ENCODE measurements at regions not wholly inside any gene's neighbourhood (a gene's known extent, or its start where the extent isn't known, plus 50 kb on each side); places are given as distances from the start of the nearest gene placed in this dataset.
"Not testable (repeated sequence)": the region's sequence is repeated elsewhere in the genome, so short reads cannot be mapped to it uniquely, and the experiment has no call there.

DNA sequence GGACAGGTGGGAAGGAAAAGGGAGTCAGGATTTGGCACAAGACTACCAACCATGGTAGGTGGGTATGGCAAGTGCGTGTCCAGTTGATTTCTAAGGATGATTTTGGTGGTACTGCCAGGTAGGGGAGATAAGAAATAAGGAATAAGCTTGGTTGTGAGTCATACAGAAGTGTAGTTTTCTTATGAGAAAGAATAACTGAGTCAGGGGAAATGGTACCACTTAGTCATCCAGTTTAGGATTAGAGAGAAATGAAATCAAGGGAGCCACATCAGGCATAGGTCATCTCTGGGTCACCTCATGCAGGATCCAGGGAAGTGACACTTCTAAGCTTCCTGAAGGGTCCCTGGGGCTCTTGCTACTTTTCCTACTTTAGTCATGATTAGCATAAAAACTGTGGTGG is 107.1 kb upstream of the C1GALT1C1 start:
- Histone ChIP-seq H3K4me3 (ENCODE audit: low read depth, low read length) (no peak overlapping the region), H3K36me3 (ENCODE audit: control insufficient read depth, insufficient read depth, low read length) (no peaks in the 10 kb centered on the region), H3K9ac (ENCODE audit: low read length) (no peak overlapping the region), H3K27me3 (ENCODE audit: control insufficient read depth, insufficient read depth, low read length) (peaks cover 16% of the 10 kb centered on the region), H3K9me3 (ENCODE audit: control insufficient read depth, insufficient read depth, low read depth, low read length) (no peaks in the 10 kb centered on the region), H3K4me1 (ENCODE audit: control insufficient read depth, insufficient read depth, low read length) (peaks cover 16% of the 10 kb centered on the region), H3K27ac (ENCODE audit: low read depth, low read length) (no peak overlapping the region)

DNA sequence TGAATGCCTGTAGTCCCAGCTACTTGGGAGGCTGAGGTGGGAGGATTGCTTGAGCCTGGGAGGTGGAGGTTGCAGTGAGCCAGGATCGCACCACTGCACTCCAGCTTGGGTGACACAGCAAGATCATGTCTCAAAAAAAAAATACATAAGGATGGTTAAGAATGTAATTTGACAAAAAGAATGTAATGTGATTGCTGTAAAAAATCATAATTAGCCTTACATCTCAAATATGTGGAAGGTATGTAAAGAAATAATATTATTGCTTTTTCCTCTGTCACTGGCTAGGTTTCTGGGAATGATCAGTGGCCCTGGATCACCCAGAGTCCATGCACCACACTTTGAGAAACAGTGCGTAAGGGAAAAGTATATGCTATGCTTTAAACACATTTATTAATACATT is 106.1 kb upstream of the C1GALT1C1 start:
- Histone ChIP-seq H3K27me3 (ENCODE audit: control insufficient read depth, insufficient read depth, low read length) (peaks cover 16% of the 10 kb centered on the region), H3K9ac (ENCODE audit: low read length) (no peak overlapping the region), H3K4me3 (ENCODE audit: low read depth, low read length) (no peak overlapping the region), H3K4me1 (ENCODE audit: control insufficient read depth, insufficient read depth, low read length) (peaks cover 16% of the 10 kb centered on the region), H3K36me3 (ENCODE audit: control insufficient read depth, insufficient read depth, low read length) (no peaks in the 10 kb centered on the region), H3K27ac (ENCODE audit: low read depth, low read length) (no peak overlapping the region), H3K9me3 (ENCODE audit: control insufficient read depth, insufficient read depth, low read depth, low read length) (no peaks in the 10 kb centered on the region)

DNA sequence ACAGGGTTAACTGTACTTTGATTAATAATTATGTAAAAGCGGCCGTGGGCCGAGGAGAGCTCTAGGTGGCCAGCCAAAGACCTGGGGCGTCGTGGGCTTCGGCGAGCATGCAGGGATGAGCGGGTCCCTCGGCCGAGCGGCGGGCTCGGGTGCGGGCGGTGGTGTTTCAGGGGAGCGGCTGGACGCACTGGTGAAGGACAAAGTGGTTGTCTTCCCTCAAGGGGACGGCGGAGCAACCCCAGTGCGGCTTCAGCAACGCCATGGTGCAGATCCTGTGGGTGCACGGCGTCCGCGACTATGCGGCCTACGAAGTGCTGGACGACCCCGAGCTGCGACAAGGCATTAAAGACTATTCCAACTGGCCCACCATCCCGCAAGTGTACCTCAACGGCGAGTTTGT is 103.0 kb upstream of the C1GALT1C1 start:
- Histone ChIP-seq H3K27ac (ENCODE audit: low read depth, low read length) (no peak overlapping the region), H3K27me3 (ENCODE audit: control insufficient read depth, insufficient read depth, low read length) (0 out of 2 replicates have a peak, but pooled peaks cover 3% of the 10 kb centered on the region), H3K4me1 (ENCODE audit: control insufficient read depth, insufficient read depth, low read length) (peaks cover 5% of the 10 kb centered on the region; the same call in 1 of the 2 replicates), H3K9me3 (ENCODE audit: control insufficient read depth, insufficient read depth, low read depth, low read length) (no peaks in the 10 kb centered on the region), H3K9ac (ENCODE audit: low read length) (no peak overlapping the region), H3K36me3 (ENCODE audit: control insufficient read depth, insufficient read depth, low read length) (no peaks in the 10 kb centered on the region), H3K4me3 (ENCODE audit: low read depth, low read length) (no peak overlapping the region)

DNA sequence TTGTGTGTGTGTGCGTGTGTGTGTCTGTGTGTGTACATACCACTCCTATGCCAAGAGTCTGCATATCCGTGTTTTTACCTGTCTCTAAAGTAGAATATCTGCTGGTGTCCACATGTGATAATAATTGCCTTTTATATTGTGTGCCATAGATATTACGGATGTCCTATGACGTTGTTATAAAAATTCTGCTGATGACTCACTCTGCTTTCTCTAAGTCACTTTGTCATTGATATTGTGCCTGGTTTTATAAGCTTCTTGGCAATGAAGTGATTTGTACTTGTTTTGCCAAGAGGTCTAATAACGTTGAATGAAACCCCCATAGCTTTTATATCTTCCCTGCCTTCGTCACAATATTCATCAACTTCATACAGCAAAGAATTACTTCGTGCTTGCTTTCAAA is 102.6 kb upstream of the C1GALT1C1 start:
- Histone ChIP-seq H3K9me3 (ENCODE audit: control insufficient read depth, insufficient read depth, low read depth, low read length) (no peaks in the 10 kb centered on the region), H3K4me3 (ENCODE audit: low read depth, low read length) (no peak overlapping the region), H3K9ac (ENCODE audit: low read length) (no peak overlapping the region), H3K27ac (ENCODE audit: low read depth, low read length) (no peak overlapping the region), H3K27me3 (ENCODE audit: control insufficient read depth, insufficient read depth, low read length) (0 out of 2 replicates have a peak, but pooled peaks cover 3% of the 10 kb centered on the region), H3K36me3 (ENCODE audit: control insufficient read depth, insufficient read depth, low read length) (no peaks in the 10 kb centered on the region), H3K4me1 (ENCODE audit: control insufficient read depth, insufficient read depth, low read length) (peaks cover 5% of the 10 kb centered on the region; the same call in 1 of the 2 replicates)

DNA sequence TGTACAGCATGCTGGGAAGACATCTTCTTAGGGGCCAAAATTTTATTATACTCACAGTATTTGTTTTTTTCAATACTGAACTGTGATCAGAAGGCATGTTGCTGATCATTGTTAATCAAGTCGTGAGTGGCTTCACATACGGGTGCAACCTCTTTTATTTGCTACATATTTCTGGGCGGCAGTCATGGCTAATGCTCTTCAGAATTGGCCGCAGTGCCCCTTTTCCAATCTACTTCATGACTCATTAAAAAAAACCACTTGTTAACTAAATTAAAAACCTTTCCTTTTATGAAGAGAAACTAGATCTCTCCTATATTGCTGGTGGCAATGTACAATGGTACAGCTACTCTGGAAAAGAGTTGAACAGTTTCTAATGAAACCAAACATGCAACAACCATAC is 101.5 kb upstream of the C1GALT1C1 start:
- H3K4me3 ChIP-seq (ENCODE audit: low read depth, low read length) = no peak overlapping the region

DNA sequence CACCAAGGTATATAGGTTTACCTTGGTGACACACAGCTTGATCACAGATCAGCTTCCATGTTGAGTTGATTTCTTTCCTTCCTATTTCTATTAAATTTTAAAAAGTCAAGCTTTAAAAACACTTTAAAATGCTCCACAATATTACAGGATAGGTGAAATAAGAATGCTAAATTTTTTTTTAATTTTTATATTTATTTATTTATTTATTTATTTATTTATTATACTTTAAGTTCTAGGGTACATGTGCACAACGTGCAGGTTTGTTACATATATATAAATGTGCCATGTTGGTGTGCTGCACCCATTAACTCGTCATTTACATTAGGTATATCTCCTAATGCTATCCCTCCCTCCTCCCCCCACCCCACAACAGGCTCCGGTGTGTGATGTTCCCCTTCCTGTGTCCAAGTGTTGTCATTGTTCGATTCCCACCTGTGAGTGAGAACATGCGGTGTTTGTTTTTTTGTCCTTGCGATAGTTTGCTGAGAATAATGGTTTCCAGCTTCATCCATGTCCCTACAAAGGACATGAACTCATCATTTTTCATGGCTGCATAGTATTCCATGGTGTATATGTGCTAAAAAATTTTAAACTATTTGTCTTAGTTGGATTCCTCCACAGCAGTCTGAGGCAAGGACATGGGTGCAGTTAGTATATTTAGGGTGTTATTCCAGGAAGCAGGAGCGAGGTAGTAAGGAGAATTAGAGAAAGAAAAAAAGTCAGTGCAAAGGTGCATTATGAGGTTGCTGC is 99.8 kb upstream of the C1GALT1C1 start:
- not testable (repeated sequence) for H3K27ac ChIP-seq (ENCODE audit: low read depth, low read length); H3K4me3 ChIP-seq (ENCODE audit: low read depth, low read length); H3K9me3 ChIP-seq (ENCODE audit: control insufficient read depth, insufficient read depth, low read depth, low read length); H3K27me3 ChIP-seq (ENCODE audit: control insufficient read depth, insufficient read depth, low read length); H3K36me3 ChIP-seq (ENCODE audit: control insufficient read depth, insufficient read depth, low read length); H3K4me1 ChIP-seq (ENCODE audit: control insufficient read depth, insufficient read depth, low read length); H3K9ac ChIP-seq (ENCODE audit: low read length)

More for the DNA sequence above, 101.5 kb upstream of the C1GALT1C1 start:
- Histone ChIP-seq H3K9ac (ENCODE audit: low read length) (no peak overlapping the region), H3K27me3 (ENCODE audit: control insufficient read depth, insufficient read depth, low read length) (no peaks in the 10 kb centered on the region; the same call in 1 of the 2 replicates), H3K4me1 (ENCODE audit: control insufficient read depth, insufficient read depth, low read length) (peaks cover 5% of the 10 kb centered on the region; the same call in 1 of the 2 replicates), H3K27ac (ENCODE audit: low read depth, low read length) (no peak overlapping the region), H3K9me3 (ENCODE audit: control insufficient read depth, insufficient read depth, low read depth, low read length) (no peaks in the 10 kb centered on the region), H3K36me3 (ENCODE audit: control insufficient read depth, insufficient read depth, low read length) (no peaks in the 10 kb centered on the region)

DNA sequence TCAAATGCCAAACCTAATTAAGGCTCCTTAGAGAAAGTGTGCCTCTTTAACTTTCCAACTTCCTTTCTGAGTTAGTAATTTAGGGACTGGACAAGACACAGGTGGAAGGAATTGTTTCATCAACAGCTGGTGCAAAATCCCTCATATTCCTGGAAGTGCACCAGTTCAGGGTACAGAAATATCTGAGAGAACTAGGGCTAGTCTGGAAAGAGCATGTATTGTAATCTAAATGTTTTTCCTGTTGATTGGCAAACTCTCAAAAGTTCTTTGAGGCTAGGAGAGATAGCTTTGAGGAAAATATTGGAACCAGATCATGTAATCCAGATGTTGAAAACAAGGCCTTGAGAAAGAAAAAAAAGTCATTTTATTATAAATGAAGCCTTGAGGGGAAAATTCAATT is 98.1 kb upstream of the C1GALT1C1 start:
- Histone ChIP-seq H3K9ac (ENCODE audit: low read length) (no peak overlapping the region), H3K4me3 (ENCODE audit: low read depth, low read length) (no peak overlapping the region), H3K4me1 (ENCODE audit: control insufficient read depth, insufficient read depth, low read length) (no peaks in the 10 kb centered on the region), H3K9me3 (ENCODE audit: control insufficient read depth, insufficient read depth, low read depth, low read length) (no peaks in the 10 kb centered on the region), H3K27me3 (ENCODE audit: control insufficient read depth, insufficient read depth, low read length) (no peaks in the 10 kb centered on the region; the same call in 1 of the 2 replicates), H3K27ac (ENCODE audit: low read depth, low read length) (no peak overlapping the region), H3K36me3 (ENCODE audit: control insufficient read depth, insufficient read depth, low read length) (no peaks in the 10 kb centered on the region)

DNA sequence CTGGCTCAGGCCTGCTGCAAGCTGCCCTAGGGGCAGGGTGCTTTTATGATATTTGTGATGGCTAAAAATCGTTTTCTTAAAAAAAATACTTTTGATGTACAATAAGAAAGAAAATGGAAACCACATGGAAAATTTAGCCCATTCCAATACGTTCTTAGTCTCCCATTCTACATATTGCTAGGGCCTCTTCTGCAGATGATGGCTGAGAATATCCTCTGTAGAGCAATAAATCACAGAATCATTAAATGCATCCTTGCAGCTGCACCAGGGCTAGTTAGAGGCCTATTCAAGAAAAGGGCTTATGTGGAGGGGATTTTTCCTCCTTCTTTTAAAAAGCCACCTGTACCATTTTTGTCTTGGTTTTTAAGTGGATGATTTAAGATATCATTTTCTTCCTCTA is 97.6 kb upstream of the C1GALT1C1 start:
- Histone ChIP-seq H3K4me3 (ENCODE audit: low read depth, low read length) (no peak overlapping the region), H3K4me1 (ENCODE audit: control insufficient read depth, insufficient read depth, low read length) (no peaks in the 10 kb centered on the region), H3K36me3 (ENCODE audit: control insufficient read depth, insufficient read depth, low read length) (no peaks in the 10 kb centered on the region), H3K9ac (ENCODE audit: low read length) (no peak overlapping the region), H3K27ac (ENCODE audit: low read depth, low read length) (no peak overlapping the region), H3K9me3 (ENCODE audit: control insufficient read depth, insufficient read depth, low read depth, low read length) (no peaks in the 10 kb centered on the region), H3K27me3 (ENCODE audit: control insufficient read depth, insufficient read depth, low read length) (no peaks in the 10 kb centered on the region; the same call in 1 of the 2 replicates)

DNA sequence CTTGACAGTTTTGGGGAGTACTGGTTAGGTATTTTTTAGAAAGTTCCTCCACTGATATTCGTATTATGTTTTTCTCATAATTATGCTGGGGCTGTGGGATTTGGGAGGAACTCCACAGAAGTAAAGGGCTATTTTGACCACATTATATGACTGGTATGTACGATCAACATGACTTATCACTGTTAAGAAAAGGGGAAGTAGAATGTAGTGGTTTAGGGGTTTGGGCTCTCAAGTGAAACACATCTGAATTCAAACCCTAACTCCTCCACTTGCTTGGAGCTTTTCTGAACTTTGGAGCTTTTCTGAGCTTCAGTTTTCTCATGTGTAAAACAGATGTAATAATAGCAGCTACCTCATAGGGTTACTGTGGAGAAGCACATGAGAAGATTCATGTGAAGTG is 96.4 kb upstream of the C1GALT1C1 start:
- H3K27ac ChIP-seq (ENCODE audit: low read depth, low read length) = no peak overlapping the region
- no peak overlapping the region for H3K9ac ChIP-seq (ENCODE audit: low read length)
- no peaks in the 10 kb centered on the region for H3K36me3 ChIP-seq (ENCODE audit: control insufficient read depth, insufficient read depth, low read length)
- no peaks in the 10 kb centered on the region; the same call in 1 of the 2 replicates for H3K27me3 ChIP-seq (ENCODE audit: control insufficient read depth, insufficient read depth, low read length)
- no peak overlapping the region for H3K4me3 ChIP-seq (ENCODE audit: low read depth, low read length)
- no peaks in the 10 kb centered on the region for H3K9me3 ChIP-seq (ENCODE audit: control insufficient read depth, insufficient read depth, low read depth, low read length)
- H3K4me1 ChIP-seq (ENCODE audit: control insufficient read depth, insufficient read depth, low read length) = no peaks in the 10 kb centered on the region

DNA sequence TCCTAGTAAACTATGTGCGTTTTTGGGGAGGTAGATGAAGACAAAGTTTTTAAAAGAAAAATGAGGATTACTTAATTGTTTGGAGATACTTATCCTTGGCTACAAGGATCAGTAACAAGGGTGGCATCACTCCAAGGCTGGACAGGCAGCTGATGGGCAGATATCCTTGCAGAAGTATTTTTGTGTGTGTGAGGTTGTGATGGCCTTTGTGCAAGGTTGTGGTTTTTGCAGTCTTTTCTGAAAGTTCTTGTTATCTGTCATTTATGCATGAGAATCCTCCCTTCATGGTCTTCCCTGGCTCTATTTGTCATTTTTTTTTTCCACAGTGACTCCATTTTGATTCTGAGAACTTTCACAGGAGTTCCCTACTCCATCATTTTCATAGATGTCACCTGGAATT is 96.0 kb upstream of the C1GALT1C1 start:
- no peak overlapping the region for H3K27ac ChIP-seq (ENCODE audit: low read depth, low read length)
- H3K36me3 ChIP-seq (ENCODE audit: control insufficient read depth, insufficient read depth, low read length) = no peaks in the 10 kb centered on the region
- H3K4me1 ChIP-seq (ENCODE audit: control insufficient read depth, insufficient read depth, low read length) = no peaks in the 10 kb centered on the region
- H3K4me3 ChIP-seq (ENCODE audit: low read depth, low read length) = no peak overlapping the region
- no peaks in the 10 kb centered on the region; the same call in 1 of the 2 replicates for H3K27me3 ChIP-seq (ENCODE audit: control insufficient read depth, insufficient read depth, low read length)
- no peak overlapping the region for H3K9ac ChIP-seq (ENCODE audit: low read length)
- H3K9me3 ChIP-seq (ENCODE audit: control insufficient read depth, insufficient read depth, low read depth, low read length) = no peaks in the 10 kb centered on the region

DNA sequence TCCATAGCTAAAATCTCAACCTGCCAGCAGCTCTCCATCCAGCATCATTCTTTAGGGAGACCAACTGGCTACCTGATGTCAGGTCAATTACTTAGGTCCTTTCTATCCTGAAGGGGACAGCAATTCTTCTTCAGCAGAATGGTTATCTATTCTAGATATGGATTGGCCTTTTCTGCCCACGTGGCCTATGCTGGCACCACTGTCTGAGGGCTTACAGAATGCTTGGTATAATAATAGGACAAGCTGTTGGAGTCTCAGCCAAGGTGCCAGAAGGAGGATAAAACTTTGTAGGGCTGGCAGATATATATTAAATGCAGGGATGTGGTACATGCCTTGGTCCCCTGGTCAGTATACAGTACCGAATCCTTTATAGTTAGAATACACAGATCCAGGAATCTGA is 89.8 kb upstream of the C1GALT1C1 start:
- H3K27ac ChIP-seq (ENCODE audit: low read depth, low read length) = no peak overlapping the region
- H3K4me1 ChIP-seq (ENCODE audit: control insufficient read depth, insufficient read depth, low read length) = no peaks in the 10 kb centered on the region
- H3K27me3 ChIP-seq (ENCODE audit: control insufficient read depth, insufficient read depth, low read length) = peaks cover 11% of the 10 kb centered on the region; the same call in 1 of the 2 replicates
- H3K4me3 ChIP-seq (ENCODE audit: low read depth, low read length) = no peak overlapping the region
- no peaks in the 10 kb centered on the region for H3K36me3 ChIP-seq (ENCODE audit: control insufficient read depth, insufficient read depth, low read length)
- no peak overlapping the region for H3K9ac ChIP-seq (ENCODE audit: low read length)
- no peaks in the 10 kb centered on the region for H3K9me3 ChIP-seq (ENCODE audit: control insufficient read depth, insufficient read depth, low read depth, low read length)

Data from HUES6 (cell line).